Inflammatory macrophage treated with lipopolysaccharide for 1 hour (primary cell): ENCODE measurements at regions not wholly inside any gene's neighbourhood (a gene's known extent, or its start where the extent isn't known, plus 50 kb on each side); places are given as distances from the start of the nearest gene placed in this dataset.
"Not testable (repeated sequence)": the region's sequence is repeated elsewhere in the genome, so short reads cannot be mapped to it uniquely, and the experiment has no call there.

ENCODE experiments used
- DNase-seq, 2 donors: peaks; one replicate each; pipeline ENCODE4 v3.0.0-alpha.2; 2020 to 2022

DNA sequence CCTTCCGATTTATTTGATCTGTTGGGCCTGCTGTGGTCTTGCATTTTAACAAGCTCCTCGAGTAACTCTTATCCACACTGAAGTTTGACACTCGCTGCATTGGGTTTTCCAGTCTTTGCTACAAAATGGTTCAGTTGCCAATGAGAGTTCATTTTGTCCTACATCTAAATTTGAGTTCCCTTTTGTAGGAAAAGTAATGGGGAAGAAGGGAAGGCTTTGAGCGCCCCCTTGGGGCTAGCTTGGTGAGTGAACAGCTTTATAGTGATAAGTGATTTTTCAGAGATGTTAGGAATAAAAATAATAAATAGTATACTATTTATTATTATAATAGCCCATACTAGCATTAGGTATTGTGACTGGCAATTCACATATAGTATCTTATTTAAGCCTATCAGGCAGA lies 89.9 kb upstream of the GNAQ start:
- DNase-seq, result peak; percentile 68 to 95

DNA sequence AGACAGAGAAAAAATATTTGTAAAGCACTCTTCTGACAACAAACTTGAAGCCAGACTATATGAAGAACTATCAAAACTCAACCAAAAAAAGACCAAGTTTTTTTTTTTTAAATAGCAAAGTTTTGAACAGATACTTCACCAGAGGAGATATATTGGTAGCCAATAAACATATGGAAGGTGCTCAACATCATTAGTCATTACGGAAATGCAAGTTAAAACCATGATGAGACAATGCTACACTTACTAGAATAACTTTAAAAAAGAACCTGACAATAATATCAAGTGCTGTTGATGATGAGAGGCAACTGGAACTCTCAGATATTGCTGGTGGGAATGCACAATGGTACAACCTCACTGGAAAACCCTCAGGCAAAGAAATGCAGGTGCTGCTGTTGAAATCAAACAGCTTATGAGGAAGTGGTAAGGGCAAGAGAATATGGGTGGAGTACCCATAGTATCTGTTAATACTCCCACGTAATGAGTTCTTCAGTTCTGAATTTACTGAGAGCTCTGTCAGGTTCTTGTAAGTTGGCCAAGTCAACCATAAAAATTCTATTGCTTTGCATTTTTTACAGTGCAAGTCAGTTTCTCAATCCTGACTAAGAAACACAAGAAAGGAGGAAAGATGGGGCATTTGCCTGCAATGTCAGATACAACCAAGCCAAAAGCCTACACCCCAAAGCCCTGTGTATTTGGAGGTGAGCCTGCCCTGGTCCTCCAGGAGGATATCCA lies 87.3 kb upstream of the GNAQ start:
- DNase-seq, result peak; percentile 51 to 75

DNA sequence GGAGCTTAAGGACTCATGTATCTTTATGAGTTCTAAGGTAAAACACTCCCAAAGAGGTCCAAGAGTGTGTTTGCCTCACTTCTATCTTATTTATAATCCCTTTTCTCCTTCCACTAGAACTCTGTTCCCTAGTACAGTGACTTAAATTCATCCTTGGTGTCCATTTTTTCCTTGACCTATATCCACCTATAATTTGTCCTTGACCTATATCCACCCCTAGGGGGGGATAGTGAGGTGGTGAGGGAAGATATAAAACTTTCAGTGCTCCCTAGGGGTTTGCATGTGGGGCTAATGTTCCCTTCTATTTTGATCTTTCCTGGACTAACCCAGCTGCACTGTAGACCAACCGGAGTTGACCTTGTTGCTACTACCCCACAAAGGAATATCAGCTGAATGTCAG lies 83.5 kb upstream of the GNAQ start:
- peak in 1 of 2 donors; percentile 33 for DNase-seq

DNA sequence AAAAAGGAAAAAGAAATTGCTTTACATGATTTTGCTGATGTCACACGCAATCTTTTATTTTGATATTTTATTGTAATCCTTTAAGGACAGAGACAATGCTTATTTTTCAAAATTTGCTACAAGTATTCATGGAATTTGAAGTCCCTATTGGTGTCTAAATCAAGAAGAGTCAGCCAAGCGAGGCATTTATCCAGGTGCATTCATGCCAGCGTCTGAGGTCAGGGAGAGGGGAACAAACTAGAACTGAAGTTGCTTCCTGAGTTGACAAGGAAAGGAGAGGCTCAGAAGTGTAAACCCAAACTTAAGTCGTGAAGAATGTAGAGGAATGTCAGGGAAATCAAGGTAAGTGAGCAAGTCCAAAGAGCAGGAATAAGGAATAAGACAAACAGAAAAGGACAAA lies 83.0 kb upstream of the GNAQ start:
- DNase-seq, result no peak

DNA sequence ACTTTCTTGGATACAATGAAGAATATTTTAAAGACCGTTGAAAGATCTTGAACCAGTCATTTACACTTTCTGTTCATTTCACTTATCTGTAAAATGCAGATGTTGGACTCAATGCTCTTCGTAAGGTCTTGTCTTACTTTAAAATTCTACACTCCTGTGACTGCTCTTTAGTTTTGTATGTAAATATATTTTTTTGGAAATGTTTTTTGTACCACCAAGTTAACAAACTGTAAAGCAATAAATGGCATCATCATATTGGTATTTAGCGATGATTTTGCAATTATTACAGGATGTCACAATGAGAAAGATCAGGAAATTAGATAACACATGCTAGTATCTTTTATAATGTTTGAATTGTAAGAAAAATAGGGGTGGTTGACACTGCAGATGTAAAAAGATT lies 80.8 kb upstream of the GNAQ start:
- no peak for DNase-seq

DNA sequence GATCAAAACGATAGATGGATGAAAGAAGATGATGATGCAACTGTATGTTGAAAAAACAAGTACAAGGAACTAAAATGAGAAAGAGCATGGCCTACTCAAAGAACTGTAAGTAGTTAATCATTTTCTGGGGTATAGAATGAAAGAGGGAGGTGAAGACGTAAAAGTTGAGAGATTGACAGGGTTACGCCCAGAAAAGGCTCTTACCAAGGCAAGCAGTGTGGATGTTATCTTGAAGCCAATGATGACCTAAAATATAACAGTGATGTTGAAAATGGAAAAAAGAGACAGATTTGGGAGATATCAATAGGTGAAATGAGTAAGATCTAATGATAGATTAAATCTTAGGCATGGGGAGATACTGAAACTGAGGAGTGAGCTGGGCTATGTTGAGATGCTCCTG lies 80.4 kb upstream of the GNAQ start:
- DNase-seq, result no peak

DNA sequence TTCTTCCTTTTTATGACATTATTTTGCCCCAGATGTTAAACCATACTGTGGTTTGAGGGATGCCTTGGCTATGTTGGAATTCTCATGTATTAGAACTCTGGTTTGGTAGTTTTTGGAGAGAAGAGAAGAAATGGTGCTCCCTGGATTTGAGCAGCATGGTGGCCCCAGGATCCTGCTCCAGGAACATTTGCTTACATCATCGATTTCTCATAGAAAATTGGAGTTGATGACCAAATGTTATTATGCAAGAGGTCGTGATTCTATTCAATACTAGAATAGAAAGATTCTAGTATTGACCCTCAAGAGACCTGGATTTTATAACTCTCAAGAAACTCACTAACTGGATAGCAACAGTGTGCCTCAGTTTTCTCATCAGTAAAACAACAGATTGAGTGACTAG lies 77.5 kb upstream of the GNAQ start:
- DNase-seq, result no peak

DNA sequence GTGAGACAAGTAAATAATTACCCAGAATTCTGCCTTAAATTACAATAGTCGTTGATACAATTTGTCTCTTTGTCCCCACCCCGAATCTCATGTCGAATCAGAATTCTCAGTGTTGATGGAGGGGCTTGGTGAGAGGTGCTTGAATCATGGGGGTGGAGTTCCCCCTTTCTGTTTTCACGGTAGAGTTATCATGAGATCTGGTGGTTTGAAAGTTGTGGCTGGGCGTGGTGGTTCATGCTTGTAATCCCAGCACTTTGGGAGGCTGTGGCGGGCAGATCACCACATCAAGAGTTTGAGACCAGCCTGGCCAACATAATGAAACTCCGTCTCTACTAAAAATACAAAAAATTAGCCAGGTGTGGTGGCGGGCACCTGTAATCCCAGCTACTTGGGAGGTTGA lies 75.0 kb upstream of the GNAQ start:
- DNase-seq, result not testable (repeated sequence)

DNA sequence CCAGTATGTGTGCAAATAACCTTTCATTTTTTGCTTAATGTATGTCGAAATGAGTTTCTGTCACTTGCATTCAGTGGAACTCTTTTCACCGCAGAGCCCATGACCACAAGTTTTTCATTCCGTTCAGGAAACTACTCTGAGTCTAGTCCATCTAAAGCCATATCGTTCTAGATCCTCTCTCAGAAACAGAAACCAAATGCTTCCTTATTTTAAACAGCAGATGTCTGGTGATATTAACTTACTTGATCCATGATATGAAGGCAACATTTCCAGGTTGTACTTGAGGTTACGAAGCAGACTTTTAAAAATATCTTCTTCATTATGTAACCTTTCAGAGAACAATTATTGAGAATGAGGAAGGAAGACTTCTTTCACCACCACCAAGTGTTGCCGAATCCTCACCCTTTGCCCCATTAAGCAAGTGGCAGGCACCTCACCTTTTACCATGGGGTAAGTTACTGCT lies 72.4 kb upstream of the GNAQ start:
- peak; percentile 69 to 76 for DNase-seq

DNA sequence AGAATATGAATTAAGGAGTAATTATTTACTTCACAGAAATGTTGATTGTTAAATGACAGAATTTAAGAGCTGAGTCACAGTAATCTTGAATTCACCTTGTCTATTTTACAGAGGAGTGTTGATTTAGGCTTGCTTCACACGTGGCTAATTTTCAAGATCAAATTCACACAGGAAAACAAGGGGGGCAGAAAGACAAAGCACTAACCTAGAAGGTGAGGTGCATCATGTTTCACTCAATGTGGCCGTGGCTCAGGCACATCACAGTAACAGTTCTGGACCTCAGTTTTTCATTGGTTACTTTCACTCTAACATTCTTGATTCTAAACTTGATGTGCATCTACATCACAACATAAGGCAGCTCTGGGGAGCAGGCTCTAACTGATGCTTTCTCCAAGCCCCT lies 69.6 kb upstream of the GNAQ start:
- DNase-seq, result no peak

DNA sequence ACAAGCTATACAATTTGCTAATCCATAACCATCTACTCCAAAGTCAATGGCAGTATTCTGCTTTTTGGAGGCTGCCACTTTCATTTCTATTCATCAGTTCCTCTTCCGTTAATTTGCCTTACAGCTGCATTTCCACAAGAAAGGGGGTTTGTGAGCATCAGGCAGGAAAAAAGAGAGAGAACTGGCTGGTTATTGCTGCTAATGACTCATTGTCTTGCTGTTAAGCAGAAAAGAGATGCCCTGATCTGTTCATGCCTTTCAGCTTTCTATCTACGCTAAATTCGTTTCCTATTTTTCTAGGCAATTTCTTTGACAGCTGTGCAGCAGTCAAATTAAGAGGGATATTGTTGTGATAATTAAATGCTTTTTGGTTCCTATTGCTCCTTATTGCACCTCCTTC lies 65.9 kb upstream of the GNAQ start:
- peak; percentile 79 for DNase-seq

DNA sequence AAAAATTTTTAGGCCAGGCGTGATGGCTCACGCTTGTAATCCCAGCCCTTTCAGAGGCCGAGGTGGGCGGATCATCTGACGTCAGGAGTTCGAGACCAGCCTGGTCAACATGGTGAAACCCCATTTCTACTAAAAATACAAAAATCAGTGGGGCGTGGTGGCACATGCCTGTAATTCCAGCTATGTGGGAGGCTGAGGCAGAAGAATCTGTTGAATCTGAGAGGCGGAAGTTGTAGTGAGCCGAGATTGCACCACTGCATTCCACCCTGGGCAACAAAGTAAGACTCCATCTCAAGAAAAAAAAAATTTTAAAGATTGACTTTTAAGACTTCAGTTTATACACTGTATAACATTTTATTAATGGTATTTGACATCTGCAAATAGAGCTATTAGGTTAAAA lies 60.1 kb upstream of the GNAQ start:
- DNase-seq, result peak in 1 of 2 donors; percentile 16

DNA sequence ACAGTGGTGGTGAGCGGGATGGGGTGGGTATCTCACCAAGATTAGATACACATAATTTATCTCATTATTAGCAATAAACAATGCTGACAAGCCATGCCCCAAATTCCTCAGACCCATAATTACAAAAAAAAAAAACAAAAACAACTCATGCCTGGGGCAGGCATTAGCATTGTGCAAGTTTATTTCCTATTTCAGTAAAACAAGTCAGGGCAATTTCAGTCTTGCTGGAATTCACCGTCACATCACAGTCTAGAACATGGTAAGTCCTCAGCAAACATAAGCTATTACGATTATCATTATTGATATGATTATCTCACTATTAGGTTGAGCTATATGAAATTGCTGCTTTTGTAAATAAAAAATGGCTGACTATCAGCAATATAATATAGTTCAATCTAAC lies 57.5 kb upstream of the GNAQ start:
- no peak for DNase-seq

DNA sequence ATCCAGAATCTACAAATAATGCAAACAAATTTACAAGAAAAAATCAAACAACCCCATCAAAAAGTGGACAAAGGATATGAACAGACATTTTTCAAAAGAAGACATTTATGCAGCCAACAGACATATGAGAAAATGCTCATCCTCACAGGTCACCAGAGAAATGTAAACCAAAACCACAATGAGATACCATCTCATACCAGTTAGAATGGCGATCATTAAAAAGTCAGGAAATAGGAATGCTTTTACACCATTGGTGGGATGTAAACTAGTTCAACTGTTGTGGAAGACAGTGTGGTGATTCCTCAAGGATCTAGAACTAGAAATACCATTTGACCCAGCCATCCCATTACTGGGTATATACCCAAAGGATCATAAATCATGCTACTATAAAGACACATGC lies 56.6 kb upstream of the GNAQ start:
- not testable (repeated sequence) for DNase-seq
